IMR-90 (cell line): ENCODE measurements at regions not wholly inside any gene's neighbourhood (a gene's known extent, or its start where the extent isn't known, plus 50 kb on each side); places are given as distances from the start of the nearest gene placed in this dataset.

ENCODE experiments used
- ATAC-seq: fragments of 200-7000 bp; cut with Tn5 transposase; 2 replicates; pipeline ENCODE4 v1.9.1; 2020; ENCODE audit warnings: low read depth, mild to moderate bottlenecking, moderate library complexity
- BruUV-seq: library from RNA; stranded (reverse); fragments of 400-500 nt; replicated peaks from 2 replicates; lab custom pipeline; 2021; lab: Mats Ljungman, UMichigan
- CTCF ChIA-PET: fragments of 300-600 bp; formaldehyde crosslinking; extraction: SDS; loops from one replicate; lab custom pipeline; 2021; ENCODE audit warnings: antibody characterized with exemption; lab: Yijun Ruan, JAX
- POLR2A ChIA-PET: fragments of 300-600 bp; sonication (Branson Sonifier 250); formaldehyde crosslinking; loops from one replicate; lab custom pipeline; 2022; ENCODE audit warnings: antibody characterized with exemption; ENCODE audit not compliant: unreplicated experiment; lab: Charles Lee
- DNase-seq: peaks from one replicate; pipeline ENCODE4 v3.0.0; 2013
- H2AFZ ChIP-seq: replicated peaks from 2 replicates; pipeline ENCODE3; 2013; ENCODE audit warnings: low read length, mild to moderate bottlenecking; ENCODE audit not compliant: poor library complexity
- H2AK5ac ChIP-seq: 2 replicates; pipeline ENCODE4 v1.6.1; 2013; ENCODE audit warnings: low read depth, low read length, inconsistent platforms
- H2AK9ac ChIP-seq: replicated peaks from 2 replicates; pipeline ENCODE3; 2013; ENCODE audit warnings: mild to moderate bottlenecking, low read depth, low read length, moderate library complexity; ENCODE audit not compliant: poor library complexity
- H2BK120ac ChIP-seq: 2 replicates; pipeline ENCODE4 v1.6.1; 2013; ENCODE audit warnings: low read depth, low read length, inconsistent platforms
- H2BK15ac ChIP-seq: 3 replicates; pipeline ENCODE4 v1.6.1; 2013; ENCODE audit warnings: low read depth, low read length, inconsistent platforms
- H2BK20ac ChIP-seq: 2 replicates; pipeline ENCODE4 v1.6.1; 2013; ENCODE audit warnings: low read depth, mild to moderate bottlenecking, inconsistent platforms, low read length, moderate library complexity
- H2BK5ac ChIP-seq: 2 replicates; pipeline ENCODE4 v1.6.1; 2013; ENCODE audit warnings: mild to moderate bottlenecking, low read depth, low read length, inconsistent platforms; ENCODE audit not compliant: poor library complexity, severe bottlenecking
- H3K14ac ChIP-seq: replicated peaks from 2 replicates; pipeline ENCODE4 v1.6.1; 2013; ENCODE audit warnings: low read depth, low read length, inconsistent platforms
- H3K18ac ChIP-seq: 2 replicates; pipeline ENCODE4 v1.6.1; 2013; ENCODE audit warnings: low read depth, low read length, control low read depth
- H3K23ac ChIP-seq: 2 replicates; pipeline ENCODE4 v1.6.1; 2013; ENCODE audit warnings: low read depth, low read length, inconsistent platforms
- H3K27ac ChIP-seq: 2 replicates; pipeline ENCODE4 v1.5.1; 2013; ENCODE audit warnings: mild to moderate bottlenecking, control low read depth, low read length; ENCODE audit not compliant: insufficient read depth
- H3K27me3 ChIP-seq: 2 replicates; pipeline ENCODE4 v1.6.1; 2013; ENCODE audit warnings: low read length; ENCODE audit not compliant: control insufficient read depth, insufficient read depth
- H3K36me3 ChIP-seq: 2 replicates; pipeline ENCODE4 v1.6.1; 2013; ENCODE audit warnings: low read length, mixed read lengths; ENCODE audit not compliant: control insufficient read depth, insufficient read depth
- H3K4ac ChIP-seq: 2 replicates; pipeline ENCODE4 v1.6.1; 2013; ENCODE audit warnings: low read depth, low read length, inconsistent platforms
- H3K4me1 ChIP-seq: 2 replicates; pipeline ENCODE4 v1.6.1; 2013; ENCODE audit warnings: low read length, mixed read lengths; ENCODE audit not compliant: control insufficient read depth, insufficient read depth
- H3K4me2 ChIP-seq: 2 replicates; pipeline ENCODE4 v1.6.1; 2013; ENCODE audit warnings: low read depth, mild to moderate bottlenecking, control low read depth, low read length, moderate library complexity
- H3K4me3 ChIP-seq: 2 replicates; pipeline ENCODE4 v1.5.1; 2013; ENCODE audit warnings: low read depth, mild to moderate bottlenecking, control low read depth, low read length, moderate library complexity; ENCODE audit not compliant: insufficient read depth
- H3K56ac ChIP-seq: 2 replicates; pipeline ENCODE4 v1.6.1; 2013; ENCODE audit warnings: low read length, inconsistent platforms; ENCODE audit not compliant: insufficient read depth; ENCODE audit errors: extremely low read depth
- H3K79me1 ChIP-seq, 2 experiments: 2 replicates each; pipeline ENCODE4 v1.6.1; 2013; ENCODE audit warnings: low read length in 2 of 2, inconsistent platforms in 1 of 2, low read depth in 1 of 2
- H3K9ac ChIP-seq: 2 replicates; pipeline ENCODE4 v1.6.1; 2013; ENCODE audit warnings: low read depth, low read length, control low read depth
- H3K9me1 ChIP-seq: 2 replicates; pipeline ENCODE4 v1.6.1; 2013; ENCODE audit warnings: low read length, inconsistent platforms; ENCODE audit not compliant: insufficient read depth
- H3K9me3 ChIP-seq: 2 replicates; pipeline ENCODE4 v1.6.1; 2013; ENCODE audit warnings: low read length; ENCODE audit not compliant: control insufficient read depth, insufficient read depth
- H4K20me1 ChIP-seq: 2 replicates; pipeline ENCODE4 v1.6.1; 2013; ENCODE audit warnings: low read length, inconsistent platforms; ENCODE audit not compliant: insufficient read depth
- H4K5ac ChIP-seq: 2 replicates; pipeline ENCODE4 v1.6.1; 2013; ENCODE audit warnings: mild to moderate bottlenecking, low read depth, low read length, control low read depth
- H4K8ac ChIP-seq, 2 experiments: 2 replicates each; pipeline ENCODE4 v1.6.1; 2013; ENCODE audit warnings: low read depth in 2 of 2, low read length in 2 of 2, control low read depth in 1 of 2, inconsistent platforms in 1 of 2
- H4K91ac ChIP-seq: 2 replicates; pipeline ENCODE4 v1.6.1; 2013; ENCODE audit warnings: low read depth, low read length, inconsistent platforms; ENCODE audit not compliant: insufficient read depth
- CHD1 ChIP-seq: IDR thresholded peaks from 2 replicates; pipeline ENCODE4 v1.6.1; 2012; ENCODE audit warnings: low read depth, low read length, improper control_type of control experiment
- FOS ChIP-seq: fragments of 150-350 bp; IDR thresholded peaks from 2 replicates; pipeline ENCODE4 v1.6.1; 2016; ENCODE audit warnings: low read depth, low read length
- RCOR1 ChIP-seq: IDR thresholded peaks from 2 replicates; pipeline ENCODE4 v1.6.1; 2012; ENCODE audit warnings: mild to moderate bottlenecking, low read length, improper control_type of control experiment; ENCODE audit not compliant: insufficient replicate concordance
- SMC3 ChIP-seq: fragments of 150-350 bp; IDR thresholded peaks from 2 replicates; pipeline ENCODE4 v1.6.1; 2016; ENCODE audit warnings: low read depth, mild to moderate bottlenecking, antibody characterized with exemption, low read length, moderate library complexity
- WGBS, 2 experiments: methylation state at CpG; one replicate each; pipeline versions ENCODE4 v1.1.5 to v1.1.7; 2013; ENCODE audit warnings: missing lambda C conversion rate in 2 of 2; ENCODE audit not compliant: insufficient read length in 1 of 2; ENCODE audit errors: extremely low coverage in 2 of 2; 5-methylcytosine and 5-hydroxymethylcytosine counted together
- dilution Hi-C: fragments of 300-500 bp; cut with HindIII; formaldehyde crosslinking; loops from one replicate; pipeline ENCODE4 v1.14.3; 2018; ENCODE audit warnings: low sequenced_read_pairs; ENCODE audit not compliant: unreplicated experiment
- in situ Hi-C: fragments of 300-500 bp; cut with MboI; formaldehyde crosslinking; loops from 3 replicates; pipeline ENCODE4 v1.14.3; 2019; ENCODE audit warnings: low sequenced_read_pairs, inconsistent platforms, mixed read lengths
- intact Hi-C: fragments of 100-400 bp; cut with micrococcal nuclease; formaldehyde crosslinking; loops from 2 replicates; pipeline ENCODE4 v1.10.0; 2022
- TF ChIP-seq, protein P1 (sequence below): fragments of 150-350 bp; IDR thresholded peaks from 2 replicates; pipeline ENCODE4 v1.6.1; 2016; ENCODE audit warnings: low read depth, mild to moderate bottlenecking, low read length, moderate library complexity, borderline replicate concordance

DNA sequence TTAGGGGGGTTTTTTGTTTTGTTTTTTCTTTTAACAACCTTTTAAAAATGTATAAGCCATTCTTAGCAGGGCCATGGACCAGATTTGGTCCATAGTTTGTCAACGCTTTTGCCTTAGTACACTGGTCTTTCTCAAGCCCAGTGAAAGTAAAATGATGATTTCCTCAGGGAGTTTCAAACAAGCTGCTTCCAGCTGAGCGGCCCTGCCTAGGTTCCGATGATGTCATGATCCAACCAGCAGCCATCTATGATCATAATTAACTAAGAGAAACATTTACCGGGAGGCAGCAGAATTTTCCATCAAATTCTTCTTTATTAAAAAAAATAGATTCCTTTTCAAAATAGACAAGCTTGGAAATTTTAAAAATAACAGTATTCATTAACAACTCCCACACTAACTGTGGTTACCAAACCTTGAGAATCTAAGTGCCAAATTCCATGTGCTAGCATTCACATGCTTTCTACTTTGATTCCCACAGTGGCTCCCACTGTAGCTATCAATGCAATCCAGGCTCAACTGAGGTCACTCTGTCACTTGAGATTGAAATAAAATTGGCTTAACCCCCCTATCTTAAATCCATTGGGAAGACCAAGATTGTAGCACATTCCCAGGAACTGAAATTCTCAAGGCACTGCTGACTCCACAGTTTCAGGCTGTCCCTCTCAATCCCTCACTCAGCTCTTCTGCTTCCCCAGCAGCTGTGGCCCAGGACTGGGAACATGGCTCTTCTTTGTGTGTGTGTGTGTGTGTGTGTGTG, 148.9 kb downstream of the RNF152 start:
- ATAC-seq (peak; percentile 59), DNase-seq (peak; percentile 46)
- Histone ChIP-seq H4K8ac (no peak overlapping the region), H3K56ac (no peak overlapping the region), H2BK120ac (no peak overlapping the region), H3K4me3 (no peak overlapping the region), H2AK9ac (no peak overlapping the region), H3K4me2 (no peak overlapping the region), H2BK20ac (no peak overlapping the region), H3K23ac (no peak overlapping the region), H3K14ac (no peak overlapping the region), H3K4ac (no peak overlapping the region), H4K91ac (no peak overlapping the region), H4K20me1 (no peaks in the 10 kb centered on the region), H2BK15ac (no peak overlapping the region), H3K9ac (no peak overlapping the region), H3K79me1 (no peaks in the 10 kb centered on the region), H3K27ac (no peak overlapping the region), H3K4me1 (no peaks in the 10 kb centered on the region), H2BK5ac (no peak overlapping the region), H2AK5ac (no peak overlapping the region), H3K36me3 (no peaks in the 10 kb centered on the region), H3K9me1 (no peaks in the 10 kb centered on the region), H3K18ac (no peak overlapping the region), H4K5ac (no peak overlapping the region), H2AFZ (no peak overlapping the region), H3K27me3 (no peaks in the 10 kb centered on the region), H3K9me3 (no peaks in the 10 kb centered on the region)
- dilution Hi-C loops (no loop called here), intact Hi-C loops (no loop called here), in situ Hi-C loops (no loop called here)
- WGBS, 2 experiments, result no CpG with 5 or more reads among the region's 4 CpGs
- CTCF ChIA-PET, result no interaction called here
- TF ChIP-seq RCOR1 (no peak), FOS (no peak), SMC3 (no peak), CHD1 (no peak)
- TF ChIP-seq, protein P1, sequence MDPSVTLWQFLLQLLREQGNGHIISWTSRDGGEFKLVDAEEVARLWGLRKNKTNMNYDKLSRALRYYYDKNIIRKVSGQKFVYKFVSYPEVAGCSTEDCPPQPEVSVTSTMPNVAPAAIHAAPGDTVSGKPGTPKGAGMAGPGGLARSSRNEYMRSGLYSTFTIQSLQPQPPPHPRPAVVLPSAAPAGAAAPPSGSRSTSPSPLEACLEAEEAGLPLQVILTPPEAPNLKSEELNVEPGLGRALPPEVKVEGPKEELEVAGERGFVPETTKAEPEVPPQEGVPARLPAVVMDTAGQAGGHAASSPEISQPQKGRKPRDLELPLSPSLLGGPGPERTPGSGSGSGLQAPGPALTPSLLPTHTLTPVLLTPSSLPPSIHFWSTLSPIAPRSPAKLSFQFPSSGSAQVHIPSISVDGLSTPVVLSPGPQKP, result no peak
- POLR2A ChIA-PET, result interaction anchor here (0.5 kb wide), 1 partner anchor 138 kb away, joined by 3 read pairs; no protein-coding TSS in a partner anchor
- BruUV-seq, result no TSS peak
